GM19351 (cell line): ENCODE measurements at regions not wholly inside any gene's neighbourhood (a gene's known extent, or its start where the extent isn't known, plus 50 kb on each side); places are given as distances from the start of the nearest gene placed in this dataset.

Experiments
- ATAC-seq: cut with Tn5 transposase; IDR thresholded peaks from one replicate; pipeline ENCODE4 v1.9.1; 2021; ENCODE audit warnings: mild to moderate bottlenecking, moderate library complexity; ENCODE audit not compliant: unreplicated experiment

- ATAC-seq, result no peak
Measured at GRCh38 chr12:83199069-83199468, 512.4 kb downstream of the TMTC2 start.

- no peak for ATAC-seq
Measured at GRCh38 chr12:83198291-83199015, 511.7 kb downstream of the TMTC2 start.

GRCh38 chr12:83197483-83197914, 510.8 kb downstream of the TMTC2 start:
- no peak for ATAC-seq

- ATAC-seq, result no peak
Measured at GRCh38 chr12:83196694-83197350, 510.1 kb downstream of the TMTC2 start.

GRCh38 chr12:83190631-83191390, 504.1 kb downstream of the TMTC2 start:
- ATAC-seq, result no peak

GRCh38 chr12:83186419-83186818, 499.7 kb downstream of the TMTC2 start:
- no peak for ATAC-seq

GRCh38 chr12:83185241-83185640, 498.5 kb downstream of the TMTC2 start:
- no peak for ATAC-seq
